HepG2 (cell line): ENCODE measurements at regions not wholly inside any gene's neighbourhood (a gene's known extent, or its start where the extent isn't known, plus 50 kb on each side); places are given as distances from the start of the nearest gene placed in this dataset.

ENCODE experiments used
- ATAC-seq: fragments of 200-7000 bp; cut with Tn5 transposase; 3 replicates; pipeline ENCODE4 v1.9.1; 2020; ENCODE audit warnings: mild to moderate bottlenecking, moderate library complexity
- BruUV-seq: library from RNA; stranded (reverse); fragments of 400-500 nt; replicated peaks from 2 replicates; lab custom pipeline; 2021; lab: Mats Ljungman, UMichigan
- CTCF ChIA-PET: fragments of 300-600 bp; formaldehyde crosslinking; extraction: SDS; loops from one replicate; lab custom pipeline; 2021; ENCODE audit warnings: low total read pairs, inconsistent platforms, low intra/inter-chr PET ratio; lab: Yijun Ruan, JAX
- POLR2A ChIA-PET: fragments of 350-600 bp; sonication (Branson Sonifier 250); formaldehyde crosslinking; loops from one replicate; lab custom pipeline; 2020; ENCODE audit warnings: antibody characterized with exemption, inconsistent platforms; lab: Yijun Ruan, JAX
- DNase-seq: peaks from one replicate; pipeline ENCODE4 v3.0.0-alpha.2; 2015; ENCODE audit warnings: low spot score
- FAIRE-seq: peaks from 3 replicates; lab custom pipeline; 2011; peaks lifted over from hg19 to GRCh38; lab: Jason Lieb, UNC
- H2AFZ ChIP-seq: one replicate; pipeline ENCODE4 v1.6.1; 2011; ENCODE audit warnings: low read length, inconsistent platforms
- H3K27ac ChIP-seq: fragments of 300-600 bp; 3 replicates; pipeline ENCODE4 v1.8.0; 2011; ENCODE audit warnings: mixed run types, mild to moderate bottlenecking, mixed read lengths, low read length, inconsistent platforms; ENCODE audit not compliant: insufficient read depth; ENCODE audit errors: extremely low read length
- H3K27me3 ChIP-seq, 2 experiments: fragments of 200-600 bp in 1 of 2; 2 replicates in 1 of 2; 3 replicates in 1 of 2; pipeline versions ENCODE4 v1.6.0 to v1.8.0; 2011; ENCODE audit warnings: low read length in 2 of 2, mild to moderate bottlenecking in 2 of 2, moderate library complexity in 2 of 2, inconsistent platforms in 1 of 2; ENCODE audit not compliant: insufficient read depth in 2 of 2, control insufficient read depth in 1 of 2
- H3K36me3 ChIP-seq, 2 experiments: fragments of 200-600 bp in 1 of 2; replicated peaks in 1 of 2; 2 replicates in 1 of 2; 3 replicates in 1 of 2; pipeline versions ENCODE4 v1.5.1 to v1.8.0; 2011; ENCODE audit warnings: low read length in 2 of 2, inconsistent platforms in 1 of 2; ENCODE audit not compliant: insufficient read depth in 2 of 2, control insufficient read depth in 1 of 2
- H3K4me1 ChIP-seq: 2 replicates; pipeline ENCODE4 v1.5.1; 2012; ENCODE audit warnings: low read length, inconsistent platforms; ENCODE audit not compliant: insufficient read depth
- H3K4me2 ChIP-seq: 2 replicates; pipeline ENCODE4 v1.6.0; 2011; ENCODE audit warnings: low read depth, low read length, inconsistent platforms
- H3K4me3 ChIP-seq, 3 experiments: fragments of 200-600 bp in 1 of 3; sonication (generic), shearing (Covaris generic) in 1 of 3; replicated peaks in 1 of 3; 2 replicates each; pipeline ENCODE4 v1.5.1; 2011 to 2016; ENCODE audit warnings: low read length in 3 of 3, inconsistent platforms in 2 of 3, low read depth in 2 of 3, mild to moderate bottlenecking in 2 of 3, control low read depth in 1 of 3, mixed read lengths in 1 of 3; ENCODE audit not compliant: insufficient read depth in 1 of 3
- H3K79me2 ChIP-seq: one replicate; pipeline ENCODE4 v1.6.1; 2011; ENCODE audit warnings: low read length, inconsistent platforms; ENCODE audit not compliant: insufficient read depth
- H3K9ac ChIP-seq: 2 replicates; pipeline ENCODE4 v1.6.0; 2011; ENCODE audit warnings: mild to moderate bottlenecking, low read depth, low read length, inconsistent platforms; ENCODE audit not compliant: insufficient read depth
- H3K9me3 ChIP-seq: 2 replicates; pipeline ENCODE4 v1.5.1; 2012; ENCODE audit warnings: mild to moderate bottlenecking, low read length
- H4K20me1 ChIP-seq: 2 replicates; pipeline ENCODE4 v1.6.0; 2011; ENCODE audit warnings: inconsistent platforms, mild to moderate bottlenecking, low read length, moderate library complexity; ENCODE audit not compliant: insufficient read depth
- ATF1 ChIP-seq: IDR thresholded peaks from 2 replicates; pipeline ENCODE4 v1.6.1; 2016; ENCODE audit warnings: mild to moderate bottlenecking, control low read depth
- BRF2 ChIP-seq: sonication (generic); formaldehyde crosslinking; IDR thresholded peaks from 2 replicates; pipeline ENCODE4 v1.8.1; 2022; ENCODE audit warnings: mild to moderate bottlenecking, missing genetic modification reagents
- CBX1 ChIP-seq: IDR thresholded peaks from one replicate; pipeline ENCODE4 v1.6.1; 2016; ENCODE audit warnings: antibody characterized with exemption, low read depth
- NAIF1 ChIP-seq: sonication (generic); formaldehyde crosslinking; IDR thresholded peaks from 2 replicates; pipeline ENCODE4 v1.5.0; 2020; ENCODE audit warnings: mild to moderate bottlenecking, missing genetic modification reagents, borderline replicate concordance
- NFATC3 ChIP-seq: sonication (generic); formaldehyde crosslinking; IDR thresholded peaks from 2 replicates; pipeline ENCODE4 v1.5.1; 2020; ENCODE audit warnings: mild to moderate bottlenecking, missing genetic modification reagents
- SIX1 ChIP-seq: sonication (generic); formaldehyde crosslinking; IDR thresholded peaks from 2 replicates; pipeline ENCODE4 v1.4.0; 2020; ENCODE audit warnings: missing genetic modification reagents, borderline replicate concordance
- SMAD3 ChIP-seq: sonication (generic); formaldehyde crosslinking; IDR thresholded peaks from 2 replicates; pipeline ENCODE4 v1.4.0; 2020; ENCODE audit warnings: missing genetic modification reagents
- SMARCE1 ChIP-seq: fragments of 450-650 bp; IDR thresholded peaks from 2 replicates; pipeline ENCODE4 v1.6.1; 2017; ENCODE audit warnings: borderline replicate concordance
- U2AF2 ChIP-seq: fragments of 200-400 bp; formaldehyde crosslinking; IDR thresholded peaks from 2 replicates; pipeline ENCODE4 v1.6.1; 2017; ENCODE audit warnings: low read depth, mild to moderate bottlenecking, low read length
- ZBED4 ChIP-seq: sonication (generic); formaldehyde crosslinking; IDR thresholded peaks from 2 replicates; pipeline ENCODE4 v1.4.0; 2020; ENCODE audit warnings: missing genetic modification reagents, borderline replicate concordance
- ZNF792 ChIP-seq: IDR thresholded peaks from 2 replicates; pipeline ENCODE4 v1.6.1; 2016
- WGBS: methylation state at CpG from one replicate; pipeline ENCODE4 v1.1.6; 2017; ENCODE audit warnings: low lambda C conversion rate; 5-methylcytosine and 5-hydroxymethylcytosine counted together
- in situ Hi-C: cut with HindIII; loops from 2 replicates; pipeline ENCODE4 v1.10.0; 2017; ENCODE audit warnings: low pct_unique_long_range_greater_than_20kb; ENCODE audit not compliant: extremely low pct_ligation_motif_present
- intact Hi-C: fragments of 100-400 bp; cut with micrococcal nuclease; formaldehyde crosslinking; loops from one replicate; pipeline ENCODE4 v1.10.0; 2022; ENCODE audit not compliant: unreplicated experiment

GRCh38 chr6:170205126-170205525 is 85.8 kb downstream of the DLL1 start (continued):
- TF ChIP-seq ATF1 (CRISPR knock-in tag) (no peak), ZNF792 (CRISPR knock-in tag) (no peak), SMARCE1 (no peak), SMAD3 (CRISPR knock-in tag) (no peak), CBX1 (no peak)

DNA sequence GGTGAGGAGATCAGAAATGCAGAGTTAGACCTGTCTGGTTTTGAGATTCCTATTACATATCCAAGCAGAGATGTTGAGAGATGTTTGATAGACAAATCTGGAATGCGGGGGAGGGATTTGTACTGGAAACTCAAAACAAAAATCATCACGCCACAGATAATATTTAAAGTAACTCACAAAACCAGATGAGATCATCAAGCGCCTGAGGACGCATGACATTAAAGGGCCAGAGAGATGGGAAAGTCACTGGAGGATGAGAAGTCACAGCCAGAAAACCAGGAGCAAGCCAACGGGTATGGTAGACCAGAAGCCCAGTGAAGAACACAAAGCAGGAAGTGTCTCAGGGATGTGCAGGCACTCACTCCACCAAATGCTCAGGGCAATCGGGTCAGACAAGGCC is 87.7 kb downstream of the DLL1 start:
- Histone ChIP-seq H3K4me3 (no peak overlapping the region), H4K20me1 (no peaks in the 10 kb centered on the region), H3K36me3 (no peaks in the 10 kb centered on the region), H3K9me3 (no peaks in the 10 kb centered on the region), H3K9ac (no peak overlapping the region), H2AFZ (no peak overlapping the region), H3K4me1 (no peaks in the 10 kb centered on the region), H3K79me2 (no peaks in the 10 kb centered on the region), H3K4me2 (no peak overlapping the region), H3K27ac (no peak overlapping the region), H3K27me3 (peaks cover 6 to 27% of the 10 kb centered on the region in 2 experiments)
- BruUV-seq = no TSS peak
- no peak for TF ChIP-seq U2AF2
- no peak for DNase-seq
- no peak for FAIRE-seq
- CTCF ChIA-PET = no interaction called here
- ATAC-seq = no peak
- POLR2A ChIA-PET = no interaction called here
- intact Hi-C loops = no loop called here
- 27% methylated on average over 6 of the region's 6 CpGs for WGBS
- in situ Hi-C loops = no loop called here

DNA sequence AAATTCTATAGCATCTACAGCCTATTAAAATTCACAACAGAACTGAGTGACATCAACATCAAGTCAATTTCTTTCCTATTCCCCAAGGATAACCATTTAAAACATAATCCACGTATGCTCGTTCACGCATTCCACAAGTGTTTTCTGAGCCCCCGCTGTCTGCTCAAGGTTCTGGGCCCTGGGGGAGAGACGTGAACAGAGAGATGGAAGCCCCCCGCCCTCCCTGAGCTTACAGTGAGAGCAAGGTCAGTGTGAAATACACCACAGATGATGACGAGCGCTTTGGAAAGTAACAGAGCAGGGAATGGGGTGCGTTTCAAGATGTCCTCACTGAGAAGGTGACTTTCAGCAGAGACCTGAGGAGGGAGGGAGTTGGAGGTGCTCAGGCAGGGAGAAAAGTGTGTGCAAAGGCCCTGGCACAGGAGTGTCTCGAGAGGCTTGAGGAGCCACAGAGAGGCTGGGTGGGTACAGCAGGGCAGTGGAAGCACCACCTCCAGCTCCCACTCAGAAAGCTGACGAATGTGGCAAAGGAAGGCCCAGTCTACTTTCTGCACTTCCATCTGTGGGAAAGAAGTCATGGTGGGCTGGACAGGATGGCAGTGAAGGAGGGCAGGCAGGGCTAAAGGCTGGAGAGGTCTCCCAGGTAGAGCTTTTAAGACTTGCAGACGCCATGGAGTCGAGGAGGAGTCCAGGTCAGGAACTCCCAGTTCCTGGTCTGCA is 88.3 kb downstream of the DLL1 start:
- H3K4me2 ChIP-seq = no peak overlapping the region
- no peak overlapping the region for H3K9ac ChIP-seq
- H3K79me2 ChIP-seq = no peaks in the 10 kb centered on the region
- H3K4me1 ChIP-seq = no peaks in the 10 kb centered on the region
- ATAC-seq (no peak), DNase-seq (no peak), FAIRE-seq (no peak)
- intact Hi-C loops (no loop called here), in situ Hi-C loops (no loop called here)
- H4K20me1 ChIP-seq = no peaks in the 10 kb centered on the region
- H3K4me3 ChIP-seq = no peak overlapping the region
- POLR2A ChIA-PET = no interaction called here
- H3K9me3 ChIP-seq = no peaks in the 10 kb centered on the region
- no peak overlapping the region for H3K27ac ChIP-seq
- H3K27me3 ChIP-seq = peaks cover 5 to 21% of the 10 kb centered on the region in 2 experiments
- H3K36me3 ChIP-seq = no peaks in the 10 kb centered on the region
- BruUV-seq = no TSS peak
- CTCF ChIA-PET = no interaction called here
- no peak overlapping the region for H2AFZ ChIP-seq
- 13% methylated on average over 13 of the region's 13 CpGs for WGBS
- TF ChIP-seq NAIF1 (no peak), NFATC3 (CRISPR knock-in tag) (no peak), SIX1 (CRISPR knock-in tag) (no peak), BRF2 (CRISPR knock-in tag) (no peak), ZBED4 (no peak)
